ENCODE measurements at regions not wholly inside any gene's neighbourhood (a gene's known extent, or its start where the extent isn't known, plus 50 kb on each side); places are given as distances from the start of the nearest gene placed in this dataset.

DNA sequence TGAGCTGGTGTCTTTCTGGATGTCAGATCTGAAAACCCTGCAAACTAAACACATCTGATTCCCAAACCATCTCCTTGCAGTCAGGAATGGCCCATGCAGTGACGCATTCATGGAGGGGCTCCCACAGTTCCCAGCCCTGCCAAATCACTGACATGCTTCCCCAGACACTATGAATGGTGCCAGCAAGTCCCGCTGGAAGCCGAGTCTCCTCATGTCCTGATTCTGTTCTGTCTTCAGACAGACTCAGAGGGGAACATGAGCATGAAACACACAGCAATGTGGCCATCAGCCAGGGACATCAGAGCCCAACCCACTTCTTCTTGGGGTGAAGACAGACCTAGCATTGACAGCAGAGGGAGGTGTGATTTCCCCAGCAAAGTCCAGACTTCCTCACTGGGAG, 83.7 kb downstream of the TTC32 start:
- no peak for TF ChIP-seq POLR2A (IDR thresholded peaks at IDR 0.05)
- TF ChIP-seq, protein P1, sequence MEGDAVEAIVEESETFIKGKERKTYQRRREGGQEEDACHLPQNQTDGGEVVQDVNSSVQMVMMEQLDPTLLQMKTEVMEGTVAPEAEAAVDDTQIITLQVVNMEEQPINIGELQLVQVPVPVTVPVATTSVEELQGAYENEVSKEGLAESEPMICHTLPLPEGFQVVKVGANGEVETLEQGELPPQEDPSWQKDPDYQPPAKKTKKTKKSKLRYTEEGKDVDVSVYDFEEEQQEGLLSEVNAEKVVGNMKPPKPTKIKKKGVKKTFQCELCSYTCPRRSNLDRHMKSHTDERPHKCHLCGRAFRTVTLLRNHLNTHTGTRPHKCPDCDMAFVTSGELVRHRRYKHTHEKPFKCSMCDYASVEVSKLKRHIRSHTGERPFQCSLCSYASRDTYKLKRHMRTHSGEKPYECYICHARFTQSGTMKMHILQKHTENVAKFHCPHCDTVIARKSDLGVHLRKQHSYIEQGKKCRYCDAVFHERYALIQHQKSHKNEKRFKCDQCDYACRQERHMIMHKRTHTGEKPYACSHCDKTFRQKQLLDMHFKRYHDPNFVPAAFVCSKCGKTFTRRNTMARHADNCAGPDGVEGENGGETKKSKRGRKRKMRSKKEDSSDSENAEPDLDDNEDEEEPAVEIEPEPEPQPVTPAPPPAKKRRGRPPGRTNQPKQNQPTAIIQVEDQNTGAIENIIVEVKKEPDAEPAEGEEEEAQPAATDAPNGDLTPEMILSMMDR (IDR thresholded peaks at IDR 0.05 in 8 of 11, conservative IDR thresholded peaks at IDR 0.05 in 3 of 11) = no peak
